Common myeloid progenitor, CD34-positive (primary cell): ENCODE measurements at regions not wholly inside any gene's neighbourhood (a gene's known extent, or its start where the extent isn't known, plus 50 kb on each side); places are given as distances from the start of the nearest gene placed in this dataset.

Experiments used
- CTCF ChIA-PET: fragments of 350-600 bp; sonication (Branson Sonifier 250); formaldehyde crosslinking; loops from one replicate; lab custom pipeline; 2021; ENCODE audit warnings: antibody characterized with exemption; lab: Charles Lee
- POLR2A ChIA-PET: fragments of 350-600 bp; sonication (Branson Sonifier 250); formaldehyde crosslinking; loops from one replicate; lab custom pipeline; 2021; ENCODE audit warnings: antibody characterized with exemption; lab: Charles Lee
- DNase-seq, 3 donors: peaks; one replicate each; pipeline versions ENCODE4 v3.0.0 to v3.0.0-alpha.2; 2013
- H3K27ac ChIP-seq, 2 experiments: 1 replicate in 1 of 2; 2 replicates in 1 of 2; pipeline ENCODE4 v1.7.0; 2013; ENCODE audit warnings: inconsistent platforms in 2 of 2, low read length in 2 of 2, mild to moderate bottlenecking in 2 of 2, low read depth in 1 of 2, moderate library complexity in 1 of 2; ENCODE audit not compliant: severe bottlenecking in 2 of 2, insufficient read depth in 1 of 2, poor library complexity in 1 of 2
- H3K27me3 ChIP-seq, 5 experiments: replicated peaks in 2 of 5; 1 replicate in 3 of 5; 2 replicates in 2 of 5; pipeline versions ENCODE4 v1.6.1 to v1.7.0; 2013; ENCODE audit warnings: low read length in 4 of 5, mild to moderate bottlenecking in 2 of 5, moderate library complexity in 2 of 5, inconsistent platforms in 1 of 5; ENCODE audit not compliant: insufficient read depth in 5 of 5, control insufficient read depth in 4 of 5
- H3K36me3 ChIP-seq, 4 experiments: 1 replicate in 2 of 4; 2 replicates in 2 of 4; pipeline versions ENCODE4 v1.6.1 to v1.7.0; 2013; ENCODE audit warnings: low read length in 3 of 4, control low read depth in 1 of 4, mild to moderate bottlenecking in 1 of 4; ENCODE audit not compliant: control insufficient read depth in 4 of 4, insufficient read depth in 4 of 4
- H3K4me1 ChIP-seq, 4 experiments: 1 replicate in 3 of 4; 2 replicates in 1 of 4; pipeline versions ENCODE4 v1.6.1 to v1.7.1; 2013; ENCODE audit warnings: low read length in 3 of 4, mild to moderate bottlenecking in 3 of 4, control low read depth in 1 of 4, inconsistent platforms in 1 of 4, moderate library complexity in 1 of 4; ENCODE audit not compliant: control insufficient read depth in 4 of 4, insufficient read depth in 4 of 4; ENCODE audit errors: control extremely low read depth in 1 of 4
- H3K4me3 ChIP-seq, 7 experiments: 1 replicate in 4 of 7; 2 replicates in 3 of 7; pipeline versions ENCODE4 v1.5.1 to v1.7.0; 2013; ENCODE audit warnings: mild to moderate bottlenecking in 7 of 7, low read length in 6 of 7, moderate library complexity in 6 of 7, inconsistent platforms in 2 of 7, low read depth in 2 of 7, control low read depth in 1 of 7; ENCODE audit not compliant: insufficient read depth in 4 of 7, control insufficient read depth in 1 of 7; ENCODE audit errors: extremely low read depth in 1 of 7
- H3K9me3 ChIP-seq, 5 experiments: 1 replicate in 4 of 5; 2 replicates in 1 of 5; pipeline versions ENCODE4 v1.6.1 to v1.7.1; 2013; ENCODE audit warnings: low read length in 4 of 5, mild to moderate bottlenecking in 2 of 5, inconsistent platforms in 1 of 5, low read depth in 1 of 5, moderate library complexity in 1 of 5; ENCODE audit not compliant: control insufficient read depth in 4 of 5, insufficient read depth in 2 of 5; ENCODE audit errors: control extremely low read depth in 1 of 5
- WGBS: methylation state at CpG from one replicate; pipeline ENCODE4 v1.1.5; 2013; ENCODE audit not compliant: insufficient coverage; 5-methylcytosine and 5-hydroxymethylcytosine counted together

GRCh38 chr12:78622529-78623195, 241.9 kb upstream of the SYT1 start:
- CTCF ChIA-PET = no interaction called here
- H3K4me1 ChIP-seq = no peaks in the 10 kb centered on the region
- peaks cover 0 to 1% (median 0%) of the 10 kb centered on the region in 5 experiments for H3K9me3 ChIP-seq
- H3K4me3 ChIP-seq = no peak overlapping the region
- POLR2A ChIA-PET = no interaction called here
- no peak for DNase-seq
- WGBS = 95% methylated on average over 2 of the region's 3 CpGs
- H3K27ac ChIP-seq = no peak overlapping the region
- no peaks in the 10 kb centered on the region for H3K36me3 ChIP-seq
- H3K27me3 ChIP-seq = no peaks in the 10 kb centered on the region

GRCh38 chr12:78628491-78629100, 236.0 kb upstream of the SYT1 start:
- peaks cover 0 to 1% (median 0%) of the 10 kb centered on the region in 5 experiments for H3K9me3 ChIP-seq
- CTCF ChIA-PET = no interaction called here
- POLR2A ChIA-PET = no interaction called here
- H3K27ac ChIP-seq = no peak overlapping the region
- no CpG with 5 or more reads among the region's 1 CpG for WGBS
- no peak for DNase-seq
- no peaks in the 10 kb centered on the region for H3K27me3 ChIP-seq
- H3K36me3 ChIP-seq = no peaks in the 10 kb centered on the region
- H3K4me1 ChIP-seq = no peaks in the 10 kb centered on the region
- no peak overlapping the region for H3K4me3 ChIP-seq

GRCh38 chr12:78636231-78636855, 228.2 kb upstream of the SYT1 start:
- 56% methylated on average over 2 of the region's 4 CpGs for WGBS
- Histone ChIP-seq H3K27me3 (no peaks in the 10 kb centered on the region), H3K4me3 (no peak overlapping the region), H3K4me1 (no peaks in the 10 kb centered on the region), H3K36me3 (no peaks in the 10 kb centered on the region), H3K27ac (no peak overlapping the region), H3K9me3 (peaks cover 0 to under 1% (median 0%) of the 10 kb centered on the region in 5 experiments)
- ChIA-PET POLR2A (no interaction called here), CTCF (no interaction called here)
- DNase-seq = peak in 1 of 3 donors; percentile 4

- H3K27me3 ChIP-seq = no peaks in the 10 kb centered on the region
- ChIA-PET CTCF (no interaction called here), POLR2A (no interaction called here)
- no peak overlapping the region for H3K4me3 ChIP-seq
- H3K4me1 ChIP-seq = no peaks in the 10 kb centered on the region
- no peak for DNase-seq
- no peaks in the 10 kb centered on the region for H3K9me3 ChIP-seq
- WGBS = no CpG with 5 or more reads among the region's 1 CpG
- no peak overlapping the region for H3K27ac ChIP-seq
- no peaks in the 10 kb centered on the region for H3K36me3 ChIP-seq
Measured at GRCh38 chr12:78641837-78642423, 222.6 kb upstream of the SYT1 start.

- Histone ChIP-seq H3K27me3 (no peaks in the 10 kb centered on the region), H3K4me1 (no peaks in the 10 kb centered on the region), H3K4me3 (no peak overlapping the region), H3K9me3 (no peaks in the 10 kb centered on the region), H3K27ac (no peak overlapping the region), H3K36me3 (no peaks in the 10 kb centered on the region)
- WGBS = 80% methylated on average over 2 of the region's 2 CpGs
- ChIA-PET POLR2A (no interaction called here), CTCF (no interaction called here)
- no peak for DNase-seq
Measured at GRCh38 chr12:78645956-78646355, 218.6 kb upstream of the SYT1 start.

- POLR2A ChIA-PET = no interaction called here
- CTCF ChIA-PET = no interaction called here
- no peak for DNase-seq
- Histone ChIP-seq H3K4me1 (no peaks in the 10 kb centered on the region), H3K9me3 (no peaks in the 10 kb centered on the region), H3K4me3 (no peak overlapping the region), H3K27ac (no peak overlapping the region), H3K36me3 (no peaks in the 10 kb centered on the region), H3K27me3 (no peaks in the 10 kb centered on the region)
Measured at GRCh38 chr12:78651755-78652154, 212.8 kb upstream of the SYT1 start.

- no CpG with 5 or more reads among the region's 1 CpG for WGBS
Measured at GRCh38 chr12:78666584-78666983, 198.0 kb upstream of the SYT1 start.

More at GRCh38 chr12:78666584-78666983, 198.0 kb upstream of the SYT1 start:
- Histone ChIP-seq H3K4me3 (no peak overlapping the region), H3K27me3 (no peaks in the 10 kb centered on the region), H3K9me3 (peaks cover 0 to 1% (median 0%) of the 10 kb centered on the region in 5 experiments), H3K4me1 (no peaks in the 10 kb centered on the region), H3K27ac (no peak overlapping the region), H3K36me3 (no peaks in the 10 kb centered on the region)
- POLR2A ChIA-PET = no interaction called here
- no peak for DNase-seq
- CTCF ChIA-PET = no interaction called here
